HL-60 (cell line): ENCODE measurements at regions not wholly inside any gene's neighbourhood (a gene's known extent, or its start where the extent isn't known, plus 50 kb on each side); places are given as distances from the start of the nearest gene placed in this dataset.
"Not testable (repeated sequence)": the region's sequence is repeated elsewhere in the genome, so short reads cannot be mapped to it uniquely, and the experiment has no call there.

ENCODE experiments used
- DNase-seq, 2 experiments: peaks; one replicate each; pipeline ENCODE4 v3.0.0-alpha.2; 2010 to 2020; ENCODE audit warnings: low read depth in 1 of 2, low spot score in 1 of 2
- H3K27ac ChIP-seq: fragments of 250-450 bp; sonication (Bioruptor Pico); replicated peaks from 2 replicates; pipeline ENCODE4 v1.5.1; 2020; ENCODE audit warnings: mild to moderate bottlenecking, moderate library complexity
- H3K27me3 ChIP-seq: fragments of 250-450 bp; sonication (Bioruptor Pico); 2 replicates; pipeline ENCODE4 v1.5.1; 2021; ENCODE audit warnings: mild to moderate bottlenecking, moderate library complexity; ENCODE audit not compliant: insufficient read depth, poor library complexity, severe bottlenecking
- H3K4me3 ChIP-seq: replicated peaks from 2 replicates; pipeline ENCODE4 v1.5.1; 2011; ENCODE audit warnings: mild to moderate bottlenecking, control low read depth, low read length; ENCODE audit not compliant: insufficient read depth
- GABPA ChIP-seq: IDR thresholded peaks from 2 replicates; pipeline ENCODE4 v1.6.1; 2012; ENCODE audit warnings: low read depth
- POLR2AphosphoS5 ChIP-seq: IDR thresholded peaks from 2 replicates; pipeline ENCODE4 v1.6.1; 2012; ENCODE audit warnings: low read depth
- SPI1 ChIP-seq: IDR thresholded peaks from 2 replicates; pipeline ENCODE4 v1.6.1; 2012; ENCODE audit warnings: low read depth, mild to moderate bottlenecking, borderline replicate concordance
- TF ChIP-seq, protein P1 (sequence below): IDR thresholded peaks from one replicate; pipeline ENCODE4 v1.5.1; 2011; ENCODE audit warnings: low read length, control low read depth, inconsistent platforms; ENCODE audit not compliant: insufficient read depth
- TF ChIP-seq, protein P2 (sequence below): IDR thresholded peaks from 2 replicates; pipeline ENCODE4 v1.6.1; 2012; ENCODE audit warnings: low read depth; ENCODE audit not compliant: insufficient replicate concordance

- no peak for DNase-seq
- no peaks in the 10 kb centered on the region for H3K27me3 ChIP-seq
- H3K27ac ChIP-seq: no peak overlapping the region
- TF ChIP-seq, protein P1, sequence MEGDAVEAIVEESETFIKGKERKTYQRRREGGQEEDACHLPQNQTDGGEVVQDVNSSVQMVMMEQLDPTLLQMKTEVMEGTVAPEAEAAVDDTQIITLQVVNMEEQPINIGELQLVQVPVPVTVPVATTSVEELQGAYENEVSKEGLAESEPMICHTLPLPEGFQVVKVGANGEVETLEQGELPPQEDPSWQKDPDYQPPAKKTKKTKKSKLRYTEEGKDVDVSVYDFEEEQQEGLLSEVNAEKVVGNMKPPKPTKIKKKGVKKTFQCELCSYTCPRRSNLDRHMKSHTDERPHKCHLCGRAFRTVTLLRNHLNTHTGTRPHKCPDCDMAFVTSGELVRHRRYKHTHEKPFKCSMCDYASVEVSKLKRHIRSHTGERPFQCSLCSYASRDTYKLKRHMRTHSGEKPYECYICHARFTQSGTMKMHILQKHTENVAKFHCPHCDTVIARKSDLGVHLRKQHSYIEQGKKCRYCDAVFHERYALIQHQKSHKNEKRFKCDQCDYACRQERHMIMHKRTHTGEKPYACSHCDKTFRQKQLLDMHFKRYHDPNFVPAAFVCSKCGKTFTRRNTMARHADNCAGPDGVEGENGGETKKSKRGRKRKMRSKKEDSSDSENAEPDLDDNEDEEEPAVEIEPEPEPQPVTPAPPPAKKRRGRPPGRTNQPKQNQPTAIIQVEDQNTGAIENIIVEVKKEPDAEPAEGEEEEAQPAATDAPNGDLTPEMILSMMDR: no peak
- TF ChIP-seq POLR2AphosphoS5 (no peak), SPI1 (no peak), GABPA (no peak)
- TF ChIP-seq, protein P2, sequence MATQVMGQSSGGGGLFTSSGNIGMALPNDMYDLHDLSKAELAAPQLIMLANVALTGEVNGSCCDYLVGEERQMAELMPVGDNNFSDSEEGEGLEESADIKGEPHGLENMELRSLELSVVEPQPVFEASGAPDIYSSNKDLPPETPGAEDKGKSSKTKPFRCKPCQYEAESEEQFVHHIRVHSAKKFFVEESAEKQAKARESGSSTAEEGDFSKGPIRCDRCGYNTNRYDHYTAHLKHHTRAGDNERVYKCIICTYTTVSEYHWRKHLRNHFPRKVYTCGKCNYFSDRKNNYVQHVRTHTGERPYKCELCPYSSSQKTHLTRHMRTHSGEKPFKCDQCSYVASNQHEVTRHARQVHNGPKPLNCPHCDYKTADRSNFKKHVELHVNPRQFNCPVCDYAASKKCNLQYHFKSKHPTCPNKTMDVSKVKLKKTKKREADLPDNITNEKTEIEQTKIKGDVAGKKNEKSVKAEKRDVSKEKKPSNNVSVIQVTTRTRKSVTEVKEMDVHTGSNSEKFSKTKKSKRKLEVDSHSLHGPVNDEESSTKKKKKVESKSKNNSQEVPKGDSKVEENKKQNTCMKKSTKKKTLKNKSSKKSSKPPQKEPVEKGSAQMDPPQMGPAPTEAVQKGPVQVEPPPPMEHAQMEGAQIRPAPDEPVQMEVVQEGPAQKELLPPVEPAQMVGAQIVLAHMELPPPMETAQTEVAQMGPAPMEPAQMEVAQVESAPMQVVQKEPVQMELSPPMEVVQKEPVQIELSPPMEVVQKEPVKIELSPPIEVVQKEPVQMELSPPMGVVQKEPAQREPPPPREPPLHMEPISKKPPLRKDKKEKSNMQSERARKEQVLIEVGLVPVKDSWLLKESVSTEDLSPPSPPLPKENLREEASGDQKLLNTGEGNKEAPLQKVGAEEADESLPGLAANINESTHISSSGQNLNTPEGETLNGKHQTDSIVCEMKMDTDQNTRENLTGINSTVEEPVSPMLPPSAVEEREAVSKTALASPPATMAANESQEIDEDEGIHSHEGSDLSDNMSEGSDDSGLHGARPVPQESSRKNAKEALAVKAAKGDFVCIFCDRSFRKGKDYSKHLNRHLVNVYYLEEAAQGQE: no peak
- H3K4me3 ChIP-seq: no peak overlapping the region
Observed at GRCh38 chr12:34305176-34305575, 282.9 kb downstream of the ALG10 start.

GRCh38 chr12:34306133-34306830, 284.0 kb downstream of the ALG10 start:
- Histone ChIP-seq H3K27me3 (no peaks in the 10 kb centered on the region), H3K27ac (no peak overlapping the region), H3K4me3 (no peak overlapping the region)
- TF ChIP-seq GABPA (no peak), POLR2AphosphoS5 (no peak), SPI1 (no peak)
- TF ChIP-seq, protein P1: no peak
- no peak for DNase-seq

DNA sequence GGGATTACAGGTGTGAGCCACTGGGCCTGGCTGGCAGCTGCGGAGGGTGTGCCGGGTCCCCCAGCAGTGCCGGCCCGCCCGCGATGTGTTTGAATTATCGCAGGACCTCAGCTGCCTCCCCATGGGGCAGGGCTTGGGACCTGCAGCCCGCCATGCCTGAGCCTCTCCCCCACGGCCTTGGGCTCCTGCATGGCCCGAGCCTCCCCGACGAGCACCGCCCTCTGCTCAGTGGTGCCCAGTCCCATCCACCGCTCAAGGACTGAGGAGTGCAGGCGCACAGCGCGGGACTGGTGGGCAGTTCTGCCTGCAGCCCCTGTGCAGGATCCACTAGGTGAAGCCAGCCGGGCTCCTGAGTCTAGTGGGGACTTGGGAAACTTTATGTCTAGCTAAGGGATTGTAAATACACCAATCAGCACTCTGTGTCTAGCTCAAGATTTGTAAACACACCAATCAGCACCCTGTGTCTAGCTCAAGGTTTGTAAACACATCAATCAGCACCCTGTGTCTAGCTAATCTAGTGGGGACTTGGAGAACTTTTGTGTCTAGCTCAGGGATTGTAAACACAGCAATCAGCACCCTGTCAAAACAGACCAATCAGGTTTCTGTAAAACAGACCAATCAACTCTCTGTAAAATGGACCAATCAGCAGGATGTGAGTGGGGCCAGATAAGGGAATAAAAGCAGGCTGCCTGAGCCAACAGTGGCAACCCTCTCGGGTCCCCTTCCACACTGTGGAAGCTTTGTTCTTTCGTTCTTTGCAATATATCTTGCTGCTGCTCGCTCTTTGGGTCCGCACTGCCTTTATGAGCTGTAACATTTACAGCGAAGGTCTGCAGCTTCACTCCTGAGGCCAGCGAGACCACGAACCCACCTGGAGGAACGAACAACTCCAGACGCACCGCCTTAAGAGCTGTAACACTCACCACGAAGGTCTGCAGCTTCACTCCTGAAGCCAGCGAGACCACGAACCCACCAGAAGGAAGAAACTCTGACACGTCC, 287.8 kb downstream of the ALG10 start:
- H3K4me3 ChIP-seq, DNase-seq, H3K27ac ChIP-seq, H3K27me3 ChIP-seq: not testable (repeated sequence)

DNA sequence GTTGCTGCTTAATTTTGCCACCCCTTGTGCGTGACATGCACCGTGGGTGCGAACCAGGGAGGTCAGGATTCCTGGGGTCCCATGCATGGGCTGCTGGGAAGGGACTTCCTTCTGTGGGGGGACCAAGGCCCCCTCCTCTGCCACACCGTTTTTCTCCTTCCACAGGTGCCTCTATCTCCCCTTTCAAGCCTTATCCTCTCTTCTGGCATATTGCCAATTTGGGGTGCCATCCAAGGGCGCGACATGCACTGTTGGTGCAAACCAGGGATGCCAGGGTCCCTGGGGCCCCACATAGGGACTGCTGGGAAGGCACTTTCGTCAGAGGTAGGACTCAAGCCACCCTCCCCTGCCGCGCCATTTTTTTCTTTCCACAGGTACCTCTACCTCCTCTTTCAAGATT, 289.0 kb downstream of the ALG10 start:
- no peak for DNase-seq
- no peak overlapping the region for H3K4me3 ChIP-seq
- TF ChIP-seq, protein P2: no peak
- TF ChIP-seq POLR2AphosphoS5 (no peak), GABPA (no peak), SPI1 (no peak)
- TF ChIP-seq, protein P1: no peak
- no peaks in the 10 kb centered on the region for H3K27me3 ChIP-seq
- no peak overlapping the region for H3K27ac ChIP-seq
